OCI-LY1 (cell line): ENCODE measurements at regions not wholly inside any gene's neighbourhood (a gene's known extent, or its start where the extent isn't known, plus 50 kb on each side); places are given as distances from the start of the nearest gene placed in this dataset.

Source experiments
- CTCF ChIP-seq: fragments of 200-600 bp; sonication (generic), shearing (Covaris generic); IDR thresholded peaks from 2 replicates; pipeline ENCODE4 v1.5.1; 2017; ENCODE audit warnings: mild to moderate bottlenecking, antibody characterized with exemption, low read length, moderate library complexity, mixed read lengths
- EZH2 ChIP-seq: fragments of 200-600 bp; sonication (generic), shearing (Covaris generic); IDR thresholded peaks from 2 replicates; pipeline ENCODE4 v1.8.0; 2017; ENCODE audit warnings: borderline replicate concordance, mixed run types, mild to moderate bottlenecking, antibody characterized with exemption, low read length, moderate library complexity, mixed read lengths

- TF ChIP-seq CTCF (no peak), EZH2 (no peak)
Observed at GRCh38 chr5:56565644-56566043, 249.7 kb upstream of the MAP3K1 start.
